Fibroblast of peridontal ligament (primary cell): ENCODE measurements at regions not wholly inside any gene's neighbourhood (a gene's known extent, or its start where the extent isn't known, plus 50 kb on each side); places are given as distances from the start of the nearest gene placed in this dataset.

Experiments used
- DNase-seq: peaks from one replicate; pipeline ENCODE4 v3.0.0-alpha.2; 2010; ENCODE audit errors: extremely low read depth

DNA sequence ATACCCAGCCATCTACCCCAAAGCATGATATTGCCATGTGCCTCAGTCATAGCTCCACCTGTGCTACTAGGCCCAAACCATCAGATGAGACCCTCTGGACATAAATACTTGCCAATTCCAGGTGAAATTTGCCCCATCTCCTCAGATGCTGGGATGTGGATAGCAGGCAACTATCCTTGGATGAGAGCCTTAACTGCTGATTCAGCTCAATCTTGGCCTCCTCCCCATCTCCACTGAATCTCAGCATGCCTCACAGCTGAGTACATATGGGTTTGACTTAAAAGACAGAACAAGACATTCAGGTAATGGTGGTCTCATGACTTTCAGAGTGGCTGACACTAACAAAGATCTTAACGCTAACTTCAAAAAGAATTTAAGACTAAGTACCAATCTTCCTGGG, 50.8 kb upstream of the KLHL13 start:
- DNase-seq, result no peak

DNA sequence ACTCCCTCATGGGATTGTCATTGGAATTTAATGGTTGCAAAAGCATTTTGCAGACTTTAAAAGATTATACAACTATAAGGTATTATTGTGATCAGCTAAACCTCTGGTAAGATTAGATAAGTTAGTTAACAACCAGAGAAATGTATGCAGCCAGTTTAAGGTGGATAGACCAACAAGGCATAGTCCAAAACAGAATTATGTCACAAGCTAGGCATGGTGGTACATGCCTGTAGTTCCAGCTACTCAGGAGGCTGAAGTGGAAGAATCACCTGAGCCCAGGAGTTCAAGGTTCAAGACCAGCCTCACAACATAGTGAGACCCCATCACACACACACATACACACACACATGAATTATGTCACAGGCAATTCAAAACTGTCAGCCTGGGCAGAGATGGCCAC, 54.7 kb upstream of the KLHL13 start:
- DNase-seq, result no peak

DNA sequence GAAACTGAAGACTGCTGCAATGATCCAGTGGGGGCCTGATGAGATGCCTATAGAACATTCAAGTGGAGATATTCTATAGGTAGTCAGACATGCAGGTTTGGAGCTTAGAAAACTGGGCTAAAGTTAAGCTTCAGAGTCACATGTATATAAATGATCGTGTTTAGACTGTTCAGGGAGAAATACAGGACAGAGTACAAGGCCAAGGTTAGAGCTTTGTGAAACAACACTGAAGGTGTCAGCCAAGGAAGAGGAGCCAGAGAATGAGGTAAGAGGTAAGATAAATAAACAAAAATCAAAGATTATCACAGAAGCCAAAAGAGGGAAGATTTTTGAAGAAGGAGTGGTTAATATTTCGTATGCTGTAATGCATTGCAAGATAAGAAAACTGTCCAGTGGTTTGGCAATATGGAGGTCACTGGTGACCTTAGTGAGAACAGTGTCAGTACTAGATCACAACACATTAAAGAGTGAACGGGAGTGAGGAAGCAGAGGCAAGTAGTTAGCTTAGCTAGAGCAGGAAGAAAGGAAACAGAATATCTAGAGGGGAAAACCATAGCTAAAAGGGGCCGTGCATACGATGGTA, 58.0 kb upstream of the KLHL13 start:
- no peak for DNase-seq

DNA sequence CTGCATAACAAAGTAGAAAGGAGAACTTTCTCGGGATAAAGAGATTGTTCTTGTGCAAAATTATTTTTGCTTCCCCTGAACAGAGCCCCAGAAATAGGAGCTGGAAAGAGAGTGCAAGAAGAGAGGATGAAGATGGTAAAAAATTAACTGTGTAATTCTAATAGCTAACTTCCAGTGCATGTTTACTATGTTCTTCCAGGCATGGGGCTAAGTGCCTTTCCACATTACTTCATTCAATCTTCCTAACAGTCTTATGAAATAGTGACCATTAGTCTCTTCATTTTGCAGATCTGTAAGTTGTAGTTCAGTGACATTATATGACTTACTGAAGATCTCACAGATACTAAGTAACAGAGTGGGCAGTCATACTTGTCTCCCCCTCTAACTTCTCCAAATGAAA, 61.1 kb upstream of the KLHL13 start:
- no peak for DNase-seq

DNA sequence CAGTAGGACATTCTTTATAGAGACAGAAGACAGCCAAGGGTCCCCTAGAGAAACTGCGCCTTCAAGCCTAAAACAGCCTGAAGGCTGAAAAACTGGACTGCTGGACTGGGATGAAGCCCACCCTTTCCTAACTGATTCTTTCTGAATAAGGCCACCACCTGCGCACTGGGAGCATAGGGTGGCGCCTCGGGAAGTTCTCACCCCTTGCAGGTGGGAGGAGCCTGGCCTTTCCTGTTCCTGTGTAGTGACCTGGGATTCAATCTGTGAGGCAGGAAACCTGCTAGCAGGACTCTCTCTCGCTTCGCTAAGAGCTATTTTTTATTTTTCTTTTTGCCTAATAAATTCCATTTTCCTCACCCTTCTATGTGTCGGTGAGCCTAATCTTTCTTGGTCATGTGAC, 61.8 kb upstream of the KLHL13 start:
- DNase-seq, result no peak

DNA sequence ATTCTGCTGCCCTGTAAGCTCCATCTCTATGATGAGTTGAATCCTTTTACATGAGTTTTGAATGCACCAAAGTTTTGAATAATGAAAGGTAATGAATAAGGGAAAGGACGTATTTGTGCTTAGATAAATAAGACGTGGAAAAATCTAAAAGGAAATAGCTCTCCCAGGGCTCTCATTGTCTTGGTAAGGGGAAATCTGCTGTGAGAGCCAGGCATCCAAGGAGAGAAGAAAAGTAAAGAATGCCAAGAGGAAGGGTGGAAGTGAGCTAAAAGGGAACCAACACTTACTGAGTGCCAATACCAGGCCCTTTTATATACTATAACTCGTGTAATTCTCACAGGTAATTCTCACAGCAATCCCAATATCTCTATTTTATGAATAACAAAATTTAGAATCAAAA, 62.6 kb upstream of the KLHL13 start:
- DNase-seq, result no peak

DNA sequence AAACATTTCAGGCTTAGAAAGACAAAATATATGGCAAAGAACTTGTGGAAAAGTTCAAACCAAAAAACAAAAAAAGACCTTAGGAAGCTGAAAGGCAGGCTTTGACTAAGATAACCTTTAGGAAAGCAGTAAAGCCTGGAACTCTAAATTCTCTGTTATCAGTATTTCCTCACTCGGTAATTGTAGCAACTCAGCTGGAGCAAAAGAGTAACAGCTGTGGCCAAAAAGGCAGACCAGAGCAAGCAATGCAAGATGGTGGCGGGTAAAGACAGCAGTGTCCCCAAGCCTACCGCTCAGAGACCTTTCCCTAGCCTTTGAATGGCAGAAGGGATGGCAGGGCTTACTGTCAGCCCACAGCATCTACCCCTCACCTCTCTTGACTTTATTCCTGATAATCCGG, 63.1 kb upstream of the KLHL13 start:
- no peak for DNase-seq

DNA sequence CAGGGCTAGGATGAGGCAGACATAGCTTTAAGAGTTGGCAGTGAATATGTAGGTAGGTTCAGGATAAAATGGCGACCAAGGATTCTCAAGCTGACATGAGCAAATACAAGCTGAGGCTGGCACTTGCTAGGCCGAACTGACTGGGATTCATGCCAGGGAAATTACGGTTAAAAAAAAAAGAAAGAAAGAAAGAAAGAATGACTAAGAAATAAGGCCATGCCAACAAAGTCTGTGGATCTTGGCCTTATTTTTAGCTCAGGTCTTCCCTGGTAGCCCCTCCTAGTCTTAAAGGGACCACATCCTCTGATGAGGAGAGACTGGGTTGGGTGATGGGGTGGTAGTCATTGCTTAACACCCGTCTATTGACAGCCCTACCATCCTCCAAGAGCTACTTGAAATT, 64.4 kb upstream of the KLHL13 start:
- peak; percentile 38 for DNase-seq

DNA sequence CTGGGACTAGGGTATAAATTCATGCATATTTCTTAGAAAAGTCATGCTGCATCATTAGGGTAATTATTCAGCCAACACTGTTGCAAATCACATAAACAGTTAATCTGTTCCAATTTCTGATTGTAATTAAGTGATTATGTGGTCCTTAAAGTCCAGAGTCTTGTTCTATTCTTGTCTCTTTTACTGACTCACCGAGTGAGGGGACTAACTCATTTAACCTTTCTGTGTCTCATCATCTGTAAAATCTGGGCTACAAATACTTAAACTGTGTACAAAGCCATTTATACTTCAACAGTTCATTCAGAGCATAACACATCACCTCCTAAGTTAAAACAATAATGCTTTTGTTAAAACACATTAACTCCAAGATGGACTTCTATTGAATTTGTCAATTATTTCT, 65.4 kb upstream of the KLHL13 start:
- no peak for DNase-seq

DNA sequence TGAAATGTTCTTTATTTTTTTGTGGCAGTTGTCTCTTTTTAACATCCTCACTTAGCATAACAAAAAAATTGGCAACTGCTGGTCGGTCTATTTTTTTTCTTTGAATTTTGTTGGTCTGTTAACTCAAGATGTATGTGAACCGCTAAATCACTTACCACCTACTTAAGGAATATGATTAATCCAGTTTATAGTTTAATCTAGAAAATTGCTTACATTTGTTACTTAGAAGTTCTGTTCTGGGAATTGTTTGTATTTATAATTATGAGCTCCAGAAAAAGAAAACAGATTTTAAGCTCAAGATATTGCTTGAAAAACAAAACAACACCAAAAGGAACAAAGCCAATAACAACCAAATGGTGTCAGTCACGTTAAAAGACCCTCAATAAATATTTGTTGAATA, 66.1 kb upstream of the KLHL13 start:
- no peak for DNase-seq

DNA sequence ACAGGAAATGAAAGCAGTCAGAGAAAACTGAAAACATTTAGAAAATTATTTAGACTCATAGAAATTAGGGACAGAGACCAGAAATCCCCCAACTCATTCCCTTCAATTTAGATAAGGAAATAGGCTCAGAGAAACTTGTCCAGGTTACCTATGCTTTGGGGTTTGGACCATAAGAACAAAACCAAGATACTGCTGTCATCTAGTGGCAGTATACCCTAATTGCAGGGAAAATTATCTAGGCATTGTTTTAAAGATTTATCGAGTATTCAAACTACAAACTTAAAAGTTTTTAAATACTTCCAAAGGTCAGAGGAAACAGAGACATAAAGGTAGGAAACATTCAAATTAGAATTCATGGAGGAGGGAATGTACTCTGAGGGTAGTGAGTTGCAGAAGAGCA, 67.0 kb upstream of the KLHL13 start:
- no peak for DNase-seq

DNA sequence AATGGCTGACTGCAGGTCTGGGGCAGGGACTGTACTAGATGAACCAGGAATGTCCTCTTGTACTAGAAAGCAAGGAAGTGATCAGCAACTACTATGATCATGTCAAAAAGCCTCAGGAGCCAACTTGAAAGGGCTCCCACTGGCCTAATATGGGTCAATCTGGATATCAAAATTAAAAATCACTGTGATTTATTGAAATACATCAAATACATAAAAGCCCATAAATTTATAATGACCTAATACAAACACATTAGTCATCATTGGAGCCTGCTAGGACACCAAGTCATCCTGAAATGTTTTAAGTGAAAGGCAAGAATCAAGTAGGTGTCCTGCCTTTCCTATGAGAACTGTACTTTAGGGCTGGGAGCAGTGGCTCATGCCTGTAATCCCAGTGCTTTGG, 70.5 kb upstream of the KLHL13 start:
- DNase-seq, result no peak

DNA sequence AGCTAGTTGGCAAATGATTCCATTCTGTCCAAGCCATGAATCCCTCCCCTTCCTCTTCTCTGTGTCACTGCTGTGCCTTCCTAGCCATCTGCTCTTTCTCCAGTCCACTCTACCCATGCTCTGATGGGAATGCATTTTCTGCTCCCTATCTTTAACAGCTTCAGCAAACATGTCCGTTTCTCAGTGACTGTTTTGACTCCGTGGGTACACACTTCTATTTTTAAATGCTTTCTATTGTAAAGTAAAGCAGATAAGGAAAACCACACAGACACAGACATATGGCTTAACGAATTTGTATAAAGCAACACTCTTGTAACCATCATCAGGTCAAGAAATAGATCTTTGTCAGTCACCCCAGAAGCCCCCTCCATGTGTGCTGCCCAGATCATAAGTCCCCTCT, 72.4 kb upstream of the KLHL13 start:
- DNase-seq, result no peak

DNA sequence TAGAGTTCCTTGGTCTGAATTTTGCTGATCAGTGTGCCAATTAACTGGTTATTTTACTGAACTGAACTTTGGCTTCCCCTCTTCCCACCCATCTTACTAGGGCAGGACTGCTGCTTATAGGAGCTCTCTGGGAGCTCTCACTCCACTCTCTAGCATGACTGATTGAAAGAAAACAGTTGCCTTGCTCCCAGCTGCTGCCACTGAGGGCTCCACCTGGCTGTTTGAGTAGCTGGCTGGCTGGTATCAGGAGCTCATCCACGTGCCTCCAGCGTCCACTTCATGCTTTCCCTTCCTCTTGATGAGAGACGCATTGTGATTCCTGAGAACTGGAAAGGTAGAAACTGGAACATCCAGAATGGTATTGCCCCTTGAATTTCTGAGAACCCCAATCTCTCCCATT, 73.0 kb upstream of the KLHL13 start:
- DNase-seq, result no peak

DNA sequence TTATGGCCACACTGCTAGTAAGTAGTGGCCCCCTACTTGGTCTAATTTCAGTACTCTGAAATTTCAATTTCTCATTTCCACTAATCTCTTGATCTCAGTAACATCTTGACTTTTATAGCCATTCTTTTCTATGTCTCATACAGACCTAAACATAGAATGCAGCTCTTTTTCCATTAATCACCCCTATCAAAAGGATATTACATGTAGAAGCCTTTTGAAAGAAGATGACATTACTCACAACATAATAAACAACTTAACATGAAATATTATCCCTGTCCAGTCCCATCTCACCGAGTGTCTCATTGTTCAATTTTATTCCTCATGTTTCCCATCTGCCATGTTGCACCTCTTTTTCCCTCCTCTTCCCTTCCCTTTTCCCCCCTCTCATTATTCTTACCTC, 81.1 kb upstream of the KLHL13 start:
- no peak for DNase-seq

DNA sequence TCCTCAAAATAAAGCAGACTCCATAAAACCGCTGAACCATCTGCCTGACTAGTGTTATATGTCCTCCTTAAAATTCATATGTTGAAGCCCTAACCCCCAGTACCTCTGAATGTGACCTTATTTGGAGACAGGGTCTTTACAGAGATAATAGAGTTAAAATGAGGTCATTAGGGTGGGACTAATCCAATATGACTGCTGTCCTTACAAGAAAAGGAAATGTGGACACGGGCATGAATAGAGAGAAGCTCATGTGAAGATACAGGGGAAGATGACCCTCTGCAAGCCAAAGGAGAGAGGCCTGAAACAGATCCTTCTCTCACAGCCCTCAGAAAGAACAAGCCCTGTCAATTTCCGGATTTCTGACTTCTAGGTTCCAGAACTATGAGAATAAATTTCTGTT, 82.0 kb upstream of the KLHL13 start:
- DNase-seq, result no peak

DNA sequence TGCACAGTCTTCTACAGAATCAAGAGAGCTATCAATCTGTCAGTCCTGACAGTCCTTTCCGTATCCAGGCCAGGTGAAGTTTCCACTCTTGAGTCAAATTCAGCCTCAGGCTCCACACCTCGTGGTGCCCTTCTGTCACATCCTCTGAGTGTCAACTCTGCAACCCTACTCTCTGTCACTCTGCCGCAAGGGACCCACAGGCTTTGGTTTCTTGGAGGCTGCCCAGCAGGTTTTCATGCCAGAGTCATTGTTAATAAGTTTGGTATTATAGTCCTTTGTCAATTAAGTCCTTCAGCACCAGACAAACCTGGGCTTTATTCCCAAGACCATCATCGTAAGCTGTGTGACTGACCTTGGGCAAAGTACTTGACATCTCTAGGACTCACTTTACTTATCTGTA, 83.4 kb upstream of the KLHL13 start:
- DNase-seq, result no peak

DNA sequence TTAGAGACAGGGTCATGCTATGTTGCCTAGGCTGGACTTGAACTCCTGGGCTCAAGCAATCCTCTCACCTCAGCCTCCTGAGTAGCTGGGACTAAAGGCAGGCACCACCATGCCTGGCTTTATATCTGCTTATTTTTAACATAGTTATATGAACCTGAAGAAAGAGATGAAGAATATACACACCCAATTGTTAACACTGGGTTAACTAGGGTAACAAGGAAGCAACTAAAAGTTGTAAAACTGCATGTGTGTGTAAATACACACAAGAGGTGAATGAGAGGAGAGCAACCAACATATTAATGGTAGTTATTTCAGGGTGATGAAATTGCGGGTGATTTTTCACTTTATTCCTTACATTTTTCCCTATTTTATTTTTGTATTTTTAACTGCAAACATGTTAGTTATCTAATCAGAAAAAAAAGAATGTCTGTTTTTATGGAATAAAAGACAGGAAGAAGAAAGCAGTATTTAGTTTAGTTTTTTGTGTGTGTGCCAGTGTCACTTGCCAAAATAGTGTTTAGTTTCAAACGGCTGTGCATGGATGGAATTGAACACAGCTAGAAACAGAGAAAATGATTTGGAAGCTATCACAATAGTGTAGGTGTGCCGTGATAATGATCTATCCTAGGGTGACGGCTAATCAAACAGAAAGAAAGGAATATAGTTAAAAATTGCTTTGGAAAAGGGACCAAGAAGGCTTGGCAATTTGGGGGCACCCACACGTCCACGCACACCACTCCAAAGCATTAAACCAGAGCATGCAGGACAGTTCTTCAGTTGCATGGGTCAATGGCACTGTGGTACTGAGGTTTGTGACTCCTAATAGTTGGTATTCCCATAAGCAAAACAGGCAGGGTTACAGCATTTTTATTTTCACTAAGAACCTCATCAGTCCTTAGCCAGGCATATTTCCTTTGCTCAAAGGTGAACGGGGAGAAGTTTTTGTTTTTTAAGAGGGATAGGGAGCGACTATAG, 89.1 kb upstream of the KLHL13 start:
- no peak for DNase-seq

DNA sequence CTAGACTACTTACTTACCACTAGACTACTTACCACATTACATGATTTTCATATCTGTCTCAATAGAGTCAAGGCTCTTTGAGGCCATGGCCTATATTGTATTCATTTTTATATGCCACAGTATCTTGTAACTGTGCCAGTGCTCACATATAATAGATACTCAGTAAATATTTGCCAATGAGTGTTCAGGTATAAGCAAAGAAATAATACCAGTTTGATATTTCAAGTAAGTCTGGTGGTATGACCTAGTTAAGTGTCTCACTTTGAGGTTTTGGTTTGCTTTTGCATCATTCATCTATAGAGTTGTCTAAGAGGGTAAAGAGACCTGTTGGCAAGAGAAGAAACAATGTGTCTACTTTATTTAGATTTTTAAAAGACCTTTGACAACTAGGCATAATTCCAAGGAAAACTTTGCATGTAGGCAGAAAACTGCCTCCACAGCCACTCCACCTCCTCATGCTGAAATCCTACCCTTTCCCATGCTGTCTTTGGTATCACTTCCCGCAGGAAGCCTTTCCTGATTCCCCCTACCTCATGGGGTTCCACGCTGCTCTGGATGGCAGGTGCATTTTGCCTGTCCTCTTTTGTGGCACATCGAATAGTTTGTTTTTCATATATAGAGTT, 91.3 kb upstream of the KLHL13 start:
- DNase-seq, result no peak

DNA sequence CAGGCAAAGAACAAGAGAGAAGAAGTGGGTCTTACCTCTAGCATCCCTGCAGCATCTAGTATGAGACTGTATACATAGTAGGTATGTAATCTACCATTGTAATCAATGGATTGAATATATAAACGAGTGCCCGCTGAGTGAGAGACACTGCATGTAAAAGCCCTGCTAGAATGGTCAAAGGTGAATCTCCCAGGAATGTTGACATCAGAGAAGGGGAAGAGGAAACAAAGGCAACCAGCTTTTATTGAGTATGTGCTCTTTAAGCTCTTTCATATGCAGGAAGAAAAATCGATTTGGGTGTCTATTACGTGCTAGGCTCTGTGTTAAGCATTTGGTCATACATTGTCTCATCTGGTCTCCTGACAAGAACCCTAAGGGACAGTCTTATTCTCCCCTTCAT, 91.9 kb upstream of the KLHL13 start:
- no peak for DNase-seq

DNA sequence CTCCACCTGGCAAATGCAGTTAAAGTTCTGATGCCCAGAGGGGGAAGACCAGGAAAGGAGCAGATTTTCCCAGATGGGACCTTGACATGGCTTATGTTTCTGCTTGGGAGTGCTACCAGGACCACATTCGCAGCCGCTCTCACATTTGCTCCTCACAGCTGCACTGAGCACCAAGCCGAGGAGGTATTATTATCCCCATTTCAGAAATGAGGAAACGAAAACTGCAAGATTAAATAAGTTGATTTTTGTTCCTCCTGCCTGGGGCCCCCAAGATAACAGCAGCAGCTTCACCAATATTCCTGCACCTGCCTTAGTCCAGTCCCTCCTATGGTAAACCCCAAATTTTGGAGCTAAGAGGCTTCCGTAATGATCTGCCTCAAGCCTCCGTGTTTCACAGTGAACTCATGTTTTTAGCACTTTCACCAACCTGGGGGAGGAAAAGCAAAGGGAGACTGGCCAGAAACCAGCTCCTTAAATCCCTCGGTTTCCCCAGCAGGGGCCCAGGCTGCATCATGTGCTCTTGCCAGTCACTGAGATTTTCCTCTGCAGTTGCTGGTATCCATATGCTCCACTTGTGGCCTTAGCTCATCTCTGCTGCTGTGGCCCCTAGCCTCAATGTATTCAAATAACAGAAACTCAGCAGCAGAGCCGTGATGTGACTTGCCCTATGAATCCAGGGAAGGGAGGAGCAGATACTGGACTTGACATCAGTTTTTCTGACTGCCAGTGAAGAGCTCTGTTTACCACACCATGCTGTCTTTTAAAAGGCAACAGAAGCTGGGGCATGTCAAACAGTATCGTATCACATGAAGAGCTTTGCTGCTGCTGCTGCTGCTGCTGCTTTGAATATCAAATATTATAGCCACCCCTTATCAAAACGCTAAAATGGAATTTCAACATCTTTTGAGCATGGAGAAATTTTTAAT, 95.5 kb upstream of the KLHL13 start:
- no peak for DNase-seq

DNA sequence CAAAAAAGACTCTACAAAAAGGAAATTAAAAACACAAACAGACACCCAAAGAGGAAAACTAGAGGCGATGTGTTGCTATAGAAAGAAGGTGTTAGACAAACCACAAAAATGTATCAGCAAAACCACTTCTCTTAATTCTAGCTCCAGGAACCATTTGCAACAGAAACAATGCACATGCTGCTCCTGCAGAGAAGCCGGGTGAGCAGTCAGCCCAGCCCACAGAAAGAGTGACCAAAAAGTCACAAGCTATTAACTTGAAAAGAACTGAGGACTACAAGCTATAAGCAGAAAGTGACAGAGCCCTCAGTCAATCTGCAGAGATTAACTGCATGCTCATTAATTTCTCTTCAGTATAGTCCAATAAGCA, 96.2 kb upstream of the KLHL13 start:
- DNase-seq, result no peak
